KMS-11 (cell line): ENCODE measurements at regions not wholly inside any gene's neighbourhood (a gene's known extent, or its start where the extent isn't known, plus 50 kb on each side); places are given as distances from the start of the nearest gene placed in this dataset.

Source experiments
- H2AFZ ChIP-seq: fragments of 200-600 bp; sonication (generic); 2 replicates; pipeline ENCODE4 v1.6.1; 2016; ENCODE audit warnings: antibody characterized with exemption, mixed run types, low read depth
- H3K27ac ChIP-seq: fragments of 200-600 bp; sonication (generic); 2 replicates; pipeline ENCODE4 v1.6.1; 2016; ENCODE audit warnings: mild to moderate bottlenecking, mixed run types
- H3K27me3 ChIP-seq: fragments of 200-600 bp; sonication (generic); 2 replicates; pipeline ENCODE4 v1.6.1; 2017; ENCODE audit warnings: mild to moderate bottlenecking, low read depth, mixed run types, moderate library complexity; ENCODE audit not compliant: insufficient read depth
- H3K36me3 ChIP-seq: fragments of 200-600 bp; sonication (generic); 2 replicates; pipeline ENCODE4 v1.6.1; 2017; ENCODE audit warnings: mild to moderate bottlenecking, mixed run types; ENCODE audit not compliant: insufficient read depth
- H3K4me1 ChIP-seq: fragments of 200-600 bp; sonication (generic); 2 replicates; pipeline ENCODE4 v1.6.1; 2016; ENCODE audit warnings: mild to moderate bottlenecking, low read depth, mixed run types; ENCODE audit not compliant: poor library complexity, severe bottlenecking
- H3K4me2 ChIP-seq: fragments of 200-600 bp; sonication (generic); 2 replicates; pipeline ENCODE4 v1.7.0; 2016; ENCODE audit warnings: mild to moderate bottlenecking, mixed run types
- H3K4me3 ChIP-seq: fragments of 200-600 bp; sonication (generic); IDR thresholded peaks from 2 replicates; pipeline ENCODE4 v1.6.1; 2017; ENCODE audit warnings: low read depth, low read length, mixed read lengths; ENCODE audit not compliant: insufficient read depth
- H3K79me2 ChIP-seq: fragments of 200-600 bp; sonication (generic); 2 replicates; pipeline ENCODE4 v1.6.1; 2016; ENCODE audit warnings: low read depth, mixed run types; ENCODE audit not compliant: insufficient read depth
- H3K9ac ChIP-seq: fragments of 200-600 bp; sonication (generic); 2 replicates; pipeline ENCODE4 v1.6.1; 2016; ENCODE audit warnings: mild to moderate bottlenecking, mixed run types
- H4K20me1 ChIP-seq: fragments of 200-600 bp; sonication (generic); 2 replicates; pipeline ENCODE4 v1.6.1; 2016; ENCODE audit warnings: mild to moderate bottlenecking, mixed run types; ENCODE audit not compliant: insufficient read depth
- TF ChIP-seq, protein P1 (sequence below): fragments of 200-600 bp; sonication (generic); conservative IDR thresholded peaks from 2 replicates; pipeline ENCODE4 v1.6.1; 2017; ENCODE audit warnings: low read depth, mild to moderate bottlenecking, antibody characterized with exemption, low read length, moderate library complexity, mixed read lengths

DNA sequence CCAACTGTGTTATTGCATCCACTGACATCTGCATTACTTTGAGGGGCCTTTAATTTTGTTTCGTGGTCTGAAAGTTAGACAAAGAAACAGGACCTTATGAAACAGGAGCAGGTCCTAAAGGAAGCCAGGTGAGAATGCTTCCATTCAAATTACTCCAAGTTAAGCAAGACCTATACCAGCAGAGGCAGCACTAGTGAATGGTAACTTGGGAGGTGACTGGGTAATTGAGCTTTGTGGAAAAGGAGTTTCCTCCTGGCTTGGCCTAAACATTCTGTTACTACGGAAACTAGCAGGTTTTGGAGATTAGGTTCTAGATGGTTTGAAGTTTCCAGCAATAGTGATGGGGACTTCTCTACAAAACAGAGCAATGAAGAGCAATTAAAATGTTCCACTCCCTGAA is 173.5 kb downstream of the NKX6-1 start:
- TF ChIP-seq, protein P1, sequence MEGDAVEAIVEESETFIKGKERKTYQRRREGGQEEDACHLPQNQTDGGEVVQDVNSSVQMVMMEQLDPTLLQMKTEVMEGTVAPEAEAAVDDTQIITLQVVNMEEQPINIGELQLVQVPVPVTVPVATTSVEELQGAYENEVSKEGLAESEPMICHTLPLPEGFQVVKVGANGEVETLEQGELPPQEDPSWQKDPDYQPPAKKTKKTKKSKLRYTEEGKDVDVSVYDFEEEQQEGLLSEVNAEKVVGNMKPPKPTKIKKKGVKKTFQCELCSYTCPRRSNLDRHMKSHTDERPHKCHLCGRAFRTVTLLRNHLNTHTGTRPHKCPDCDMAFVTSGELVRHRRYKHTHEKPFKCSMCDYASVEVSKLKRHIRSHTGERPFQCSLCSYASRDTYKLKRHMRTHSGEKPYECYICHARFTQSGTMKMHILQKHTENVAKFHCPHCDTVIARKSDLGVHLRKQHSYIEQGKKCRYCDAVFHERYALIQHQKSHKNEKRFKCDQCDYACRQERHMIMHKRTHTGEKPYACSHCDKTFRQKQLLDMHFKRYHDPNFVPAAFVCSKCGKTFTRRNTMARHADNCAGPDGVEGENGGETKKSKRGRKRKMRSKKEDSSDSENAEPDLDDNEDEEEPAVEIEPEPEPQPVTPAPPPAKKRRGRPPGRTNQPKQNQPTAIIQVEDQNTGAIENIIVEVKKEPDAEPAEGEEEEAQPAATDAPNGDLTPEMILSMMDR, result no peak
- no peak overlapping the region for H2AFZ ChIP-seq
- H3K4me3 ChIP-seq, result no peak overlapping the region
- H3K36me3 ChIP-seq, result no peaks in the 10 kb centered on the region
- H4K20me1 ChIP-seq, result no peaks in the 10 kb centered on the region
- H3K4me1 ChIP-seq, result no peaks in the 10 kb centered on the region
- no peaks in the 10 kb centered on the region for H3K27me3 ChIP-seq
- H3K4me2 ChIP-seq, result no peak overlapping the region
- no peaks in the 10 kb centered on the region for H3K79me2 ChIP-seq
- H3K27ac ChIP-seq, result no peak overlapping the region
- H3K9ac ChIP-seq, result no peak overlapping the region

DNA sequence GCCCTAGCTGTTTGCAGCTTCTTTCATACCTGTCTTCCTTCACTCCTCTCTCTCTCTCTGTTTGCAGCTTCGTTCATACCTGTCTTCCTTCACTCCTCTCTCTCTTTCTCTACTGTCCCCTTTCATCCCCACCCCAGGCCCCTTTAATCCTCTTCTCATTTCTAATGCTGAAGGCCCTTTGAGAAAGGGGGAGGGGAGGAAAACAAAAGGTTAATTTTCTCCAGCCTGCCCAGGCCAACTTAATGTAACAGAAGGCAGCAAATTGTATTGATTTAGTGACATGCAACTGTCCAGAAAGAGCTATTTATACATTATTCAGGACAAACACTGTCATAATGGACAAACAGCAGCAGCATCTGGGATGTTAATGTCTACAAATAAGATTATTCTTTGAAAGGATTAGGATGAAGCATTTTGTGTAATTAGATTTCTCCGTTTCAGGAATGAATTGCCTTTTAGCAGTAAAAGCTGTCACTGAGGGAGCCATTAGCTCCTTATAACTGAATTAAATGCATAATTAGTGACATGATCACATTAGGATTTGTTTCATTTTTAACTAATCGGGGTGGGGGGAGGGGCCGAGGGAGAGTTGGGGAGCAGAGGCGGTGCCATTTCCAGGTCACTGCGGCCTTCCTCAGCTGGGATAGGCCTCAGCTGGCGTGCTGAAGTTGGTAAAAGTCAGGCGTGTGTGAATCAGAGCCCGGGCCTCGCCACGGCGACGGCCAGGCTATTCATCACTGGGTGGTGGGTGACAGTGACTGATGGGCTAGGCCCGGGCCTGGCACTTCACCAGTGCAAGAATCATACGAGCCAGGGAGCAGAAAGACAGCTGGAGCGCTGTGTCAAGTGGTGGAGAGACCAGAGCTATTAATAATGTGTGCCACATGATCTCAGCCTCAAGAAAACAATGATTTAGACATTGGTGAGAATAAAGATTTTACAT is 174.5 kb downstream of the NKX6-1 start:
- H4K20me1 ChIP-seq, result no peaks in the 10 kb centered on the region
- H3K4me1 ChIP-seq, result no peaks in the 10 kb centered on the region
- no peak overlapping the region for H3K9ac ChIP-seq
- no peak overlapping the region for H3K4me2 ChIP-seq
- H3K27ac ChIP-seq, result no peak overlapping the region
- no peaks in the 10 kb centered on the region for H3K79me2 ChIP-seq
- H3K27me3 ChIP-seq, result no peaks in the 10 kb centered on the region
- H2AFZ ChIP-seq, result no peak overlapping the region
- no peaks in the 10 kb centered on the region for H3K36me3 ChIP-seq
- no peak overlapping the region for H3K4me3 ChIP-seq
- TF ChIP-seq, protein P1, result no peak

DNA sequence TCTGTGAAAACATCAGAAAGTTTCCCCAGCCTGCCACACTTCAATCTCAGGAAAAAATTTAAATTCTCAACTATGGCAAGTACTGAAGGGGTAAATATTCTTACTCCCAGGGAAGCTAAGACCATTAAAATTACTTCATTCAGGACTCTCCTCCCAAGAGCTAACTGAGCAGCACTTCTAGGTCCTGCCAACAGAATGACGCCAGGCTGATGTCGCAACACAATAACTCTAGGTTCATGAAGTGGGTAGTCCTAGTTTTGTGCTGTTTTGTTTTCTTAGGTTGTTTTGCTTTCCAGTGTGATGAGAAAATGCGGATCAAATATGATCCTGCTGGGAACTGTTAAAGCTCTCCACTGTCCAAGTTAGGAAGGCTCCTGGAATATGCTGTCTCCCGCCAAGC is 180.0 kb downstream of the NKX6-1 start:
- no peak overlapping the region for H3K4me2 ChIP-seq
- no peaks in the 10 kb centered on the region for H3K36me3 ChIP-seq
- H3K79me2 ChIP-seq, result no peaks in the 10 kb centered on the region
- TF ChIP-seq, protein P1, result no peak
- no peaks in the 10 kb centered on the region for H4K20me1 ChIP-seq
- no peaks in the 10 kb centered on the region for H3K27me3 ChIP-seq
- H3K4me1 ChIP-seq, result no peaks in the 10 kb centered on the region
- no peak overlapping the region for H2AFZ ChIP-seq
- H3K9ac ChIP-seq, result no peak overlapping the region
- no peak overlapping the region for H3K4me3 ChIP-seq
- H3K27ac ChIP-seq, result no peak overlapping the region

DNA sequence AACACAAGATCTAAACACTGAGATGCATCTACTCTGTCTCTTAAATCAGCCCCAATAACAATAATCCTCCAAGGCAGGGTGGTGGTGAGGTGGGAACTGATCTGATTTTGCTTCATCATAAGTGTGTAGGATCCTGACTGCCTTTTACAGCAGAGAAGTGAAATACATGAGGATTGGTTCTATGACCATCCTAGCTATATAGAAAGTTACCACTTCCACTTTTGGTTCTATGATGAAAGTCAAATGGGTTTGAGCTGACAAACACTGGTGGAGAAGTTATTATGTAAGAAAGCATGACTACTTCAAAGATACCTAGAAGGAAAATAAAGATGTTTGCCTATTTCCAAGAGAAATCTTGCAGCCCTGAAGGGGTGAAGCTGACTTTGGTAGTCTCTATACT is 181.6 kb downstream of the NKX6-1 start:
- Histone ChIP-seq H3K79me2 (no peaks in the 10 kb centered on the region), H3K27ac (no peak overlapping the region), H3K4me1 (no peaks in the 10 kb centered on the region), H3K4me2 (no peak overlapping the region), H2AFZ (no peak overlapping the region), H3K4me3 (no peak overlapping the region), H3K9ac (no peak overlapping the region), H3K36me3 (no peaks in the 10 kb centered on the region), H3K27me3 (no peaks in the 10 kb centered on the region), H4K20me1 (no peaks in the 10 kb centered on the region)
- TF ChIP-seq, protein P1, result no peak
